ENCODE measurements at regions not wholly inside any gene's neighbourhood (a gene's known extent, or its start where the extent isn't known, plus 50 kb on each side); places are given as distances from the start of the nearest gene placed in this dataset.

- no peak for DNase-seq
- TF ChIP-seq CTCF (IDR thresholded peaks at IDR 0.05) (no peak), POLR2A (IDR thresholded peaks at IDR 0.05) (no peak), EP300 (IDR thresholded peaks at IDR 0.05) (no peak)
- Histone ChIP-seq H3K4me1 (ENCODE audit: insufficient read depth) (no peaks in the 10 kb centered on the region), H3K27ac (no peak overlapping the region), H3K36me3 (no peaks in the 10 kb centered on the region), H3K27me3 (no peaks in the 10 kb centered on the region), H3K9me3 (no peaks in the 10 kb centered on the region), H3K4me3 (no peak overlapping the region)
- intact Hi-C loops (cut with DNase I) = no loop called here
These were observed 376.4 kb upstream of the NOCT start for GRCh38 chr4:138639018-138639741.

- no peaks in the 10 kb centered on the region for H3K36me3 ChIP-seq
- DNase-seq = no peak
- TF ChIP-seq CTCF (IDR thresholded peaks at IDR 0.05) (no peak), EP300 (IDR thresholded peaks at IDR 0.05) (no peak), POLR2A (IDR thresholded peaks at IDR 0.05) (no peak)
- intact Hi-C loops (cut with DNase I) = no loop called here
- H3K9me3 ChIP-seq = no peaks in the 10 kb centered on the region
- H3K4me1 ChIP-seq (ENCODE audit: insufficient read depth) = no peaks in the 10 kb centered on the region
- no peak overlapping the region for H3K27ac ChIP-seq
- no peaks in the 10 kb centered on the region for H3K27me3 ChIP-seq
- H3K4me3 ChIP-seq = no peak overlapping the region
- WGBS, 3 donors = 89 to 95% (median 93%) methylated on average over 7 of the region's 7 CpGs
These were observed 378.8 kb upstream of the NOCT start for GRCh38 chr4:138636781-138637180.

GRCh38 chr4:138634915-138635314, 380.7 kb upstream of the NOCT start:
- Histone ChIP-seq H3K27me3 (no peaks in the 10 kb centered on the region), H3K4me1 (ENCODE audit: insufficient read depth) (no peaks in the 10 kb centered on the region), H3K36me3 (no peaks in the 10 kb centered on the region), H3K9me3 (no peaks in the 10 kb centered on the region), H3K4me3 (no peak overlapping the region), H3K27ac (no peak overlapping the region)
- intact Hi-C loops (cut with DNase I) = no loop called here
- WGBS, 3 donors = 56 to 68% (median 59%) methylated on average over 2 of the region's 2 CpGs
- no peak for DNase-seq
- TF ChIP-seq EP300 (IDR thresholded peaks at IDR 0.05) (no peak), POLR2A (IDR thresholded peaks at IDR 0.05) (no peak), CTCF (IDR thresholded peaks at IDR 0.05) (no peak)

GRCh38 chr4:138633580-138633904, 382.0 kb upstream of the NOCT start:
- no peak for DNase-seq
- Histone ChIP-seq H3K4me1 (ENCODE audit: insufficient read depth) (no peaks in the 10 kb centered on the region), H3K27ac (no peak overlapping the region), H3K9me3 (no peaks in the 10 kb centered on the region), H3K27me3 (no peaks in the 10 kb centered on the region), H3K36me3 (no peaks in the 10 kb centered on the region), H3K4me3 (no peak overlapping the region)
- intact Hi-C loops (cut with DNase I) = no loop called here
- no peak for TF ChIP-seq CTCF (IDR thresholded peaks at IDR 0.05)
- TF ChIP-seq POLR2A (IDR thresholded peaks at IDR 0.05) = no peak
- no peak for TF ChIP-seq EP300 (IDR thresholded peaks at IDR 0.05)
- WGBS, 3 donors = 53 to 63% (median 55%) methylated on average over 2 of the region's 2 CpGs
